Right forelimb (tissue), 1 donor: ENCODE measurements at regions not wholly inside any gene's neighbourhood (a gene's known extent, or its start where the extent isn't known, plus 50 kb on each side); places are given as distances from the start of the nearest gene placed in this dataset.
A peak's percentile ranks its signal among the peaks of the same experiment; 100 is the strongest.
"Not testable (repeated sequence)": the region's sequence is repeated elsewhere in the genome, so short reads cannot be mapped to it uniquely, and the experiment has no call there.

Experiments
- DNase-seq: peaks from one replicate; pipeline ENCODE4 v3.0.0-alpha.2; 2018

DNA sequence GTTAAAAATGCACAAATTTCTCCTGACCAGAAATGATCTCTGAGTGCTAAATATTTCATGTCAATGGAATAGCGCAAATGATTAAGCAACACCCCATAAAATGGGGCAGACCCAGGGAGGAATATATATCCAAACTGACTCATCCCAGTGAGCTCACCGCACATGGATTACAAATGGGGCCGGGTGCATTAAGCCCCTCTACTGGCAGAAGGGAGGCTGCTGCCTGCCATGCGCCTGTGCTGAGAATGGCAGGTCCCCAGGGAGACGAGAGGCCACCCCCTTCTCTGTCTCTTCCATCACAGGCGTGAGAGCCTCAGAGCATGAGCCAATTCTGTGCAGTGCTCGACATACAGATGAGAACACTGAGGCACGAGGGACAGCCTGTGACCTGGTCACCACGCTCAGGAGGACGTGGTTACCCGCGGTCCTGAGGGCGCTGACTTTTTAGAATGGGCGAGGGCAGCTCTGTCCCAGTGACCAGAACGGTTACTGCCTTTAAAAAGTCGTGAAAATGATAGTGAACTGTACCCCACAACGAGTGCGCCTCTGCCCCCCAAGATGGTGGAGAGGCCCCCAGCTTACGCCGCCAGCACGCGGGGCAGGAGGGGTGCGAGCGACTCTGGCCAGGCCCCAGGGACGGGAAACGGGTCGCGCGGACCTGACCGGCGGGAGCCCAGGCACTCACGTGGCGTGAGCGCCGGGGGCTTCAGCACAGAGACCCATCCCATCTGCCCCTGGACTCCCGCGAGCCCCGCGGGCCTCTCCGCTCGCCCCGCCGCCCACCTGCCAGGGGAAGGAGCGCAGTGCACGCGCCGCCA is 130.2 kb upstream of the ALDH3B2 start:
- not testable (repeated sequence) for DNase-seq

DNA sequence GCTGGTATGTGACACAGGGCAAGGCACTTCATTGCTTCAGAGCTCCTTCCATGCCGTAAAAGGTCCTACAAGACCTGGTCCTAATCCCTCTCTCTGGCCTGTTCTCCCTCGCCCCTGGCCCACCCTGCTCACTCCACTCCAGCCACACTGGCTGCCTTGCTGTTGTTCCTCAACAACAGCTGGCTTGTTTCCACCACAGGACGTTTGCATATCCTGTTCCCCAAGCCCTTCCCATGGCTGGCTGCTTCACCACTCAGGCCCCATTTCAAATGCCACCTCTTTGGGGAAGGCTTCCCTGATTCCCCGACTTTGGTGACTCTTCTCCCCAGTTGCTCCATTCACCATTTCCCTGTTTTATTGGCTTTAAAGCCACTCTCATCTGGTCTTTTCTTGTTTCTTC is 129.1 kb upstream of the ALDH3B2 start:
- DNase-seq, result not testable (repeated sequence)

DNA sequence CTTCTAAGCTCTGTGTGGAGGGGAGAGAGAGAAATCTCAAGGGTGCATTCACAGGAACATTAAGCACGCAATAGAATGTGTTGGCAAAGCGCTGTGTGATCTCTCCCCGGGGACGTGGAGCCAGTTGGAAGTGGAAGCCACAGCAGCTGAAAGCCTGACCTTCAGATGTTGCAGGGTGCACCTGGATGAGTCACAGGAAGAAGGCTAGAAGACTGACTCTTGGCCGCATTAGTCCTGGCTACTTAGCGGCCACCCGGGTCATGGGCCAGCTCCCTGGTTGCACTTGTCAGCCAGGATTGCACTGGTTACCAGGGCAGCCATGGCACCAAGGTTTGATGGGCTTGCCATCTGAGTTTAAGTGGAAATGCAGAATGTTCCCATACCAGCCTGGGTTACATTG is 128.6 kb upstream of the ALDH3B2 start:
- DNase-seq, result not testable (repeated sequence)

DNA sequence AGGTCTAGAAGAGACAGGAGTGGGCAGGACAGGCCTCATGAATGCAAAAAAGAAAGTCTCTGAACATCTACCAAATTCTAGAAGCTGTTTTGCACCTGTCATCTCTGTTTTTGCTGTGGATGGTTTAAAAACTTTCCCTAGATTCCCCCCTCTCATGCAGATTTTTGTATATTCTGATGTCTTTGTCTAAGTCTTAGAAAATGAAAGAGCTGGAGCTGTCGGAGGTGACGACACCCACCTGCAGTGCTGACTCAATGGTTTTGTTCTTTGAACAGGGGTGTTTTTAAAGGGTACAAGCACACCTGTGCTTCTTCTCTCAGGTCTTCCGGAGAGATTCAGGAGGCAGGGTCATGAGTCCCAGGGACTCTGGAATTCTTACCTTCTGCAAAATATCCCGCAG is 128.2 kb upstream of the ALDH3B2 start:
- DNase-seq, result not testable (repeated sequence)

DNA sequence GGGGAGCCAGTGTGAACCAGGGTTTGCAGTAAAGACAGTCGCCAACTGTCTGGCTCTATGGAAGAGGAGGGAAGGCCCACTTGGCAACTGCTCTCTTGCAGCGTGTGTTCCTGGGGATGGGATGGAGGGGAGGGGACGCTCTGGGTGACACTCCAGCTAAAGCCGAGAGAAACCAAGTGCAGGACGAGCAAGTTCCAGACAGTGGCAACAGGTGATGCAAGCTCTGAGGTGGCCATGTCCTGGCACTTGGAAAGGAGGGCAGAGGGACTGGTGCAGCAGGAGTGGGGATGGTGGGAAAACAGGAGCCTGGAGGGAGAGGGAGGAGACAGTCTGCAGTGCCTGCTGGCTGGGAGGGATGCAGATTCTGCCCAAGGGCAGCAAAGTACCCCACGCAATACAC is 127.0 kb upstream of the ALDH3B2 start:
- not testable (repeated sequence) for DNase-seq

DNA sequence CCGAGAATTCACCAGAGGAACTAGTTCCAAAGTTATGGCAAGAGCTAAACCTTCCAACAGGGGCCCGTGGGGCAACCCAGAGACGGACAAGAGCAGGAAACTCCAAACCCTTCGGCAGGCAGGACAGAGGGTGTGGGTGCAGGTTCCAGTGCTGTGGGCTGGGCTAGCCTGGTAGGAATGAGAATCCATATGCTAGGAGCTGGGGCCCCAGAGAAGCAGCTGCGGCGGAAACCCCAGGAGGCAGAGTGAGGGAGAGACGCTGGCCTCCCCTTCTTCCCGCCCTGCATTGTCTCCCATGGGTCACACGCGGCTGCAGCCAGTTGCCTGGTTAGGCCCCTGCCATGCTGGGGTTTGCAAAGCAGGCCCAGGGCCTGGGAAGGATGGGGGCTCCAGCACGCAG is 126.2 kb upstream of the ALDH3B2 start:
- DNase-seq, result not testable (repeated sequence)

DNA sequence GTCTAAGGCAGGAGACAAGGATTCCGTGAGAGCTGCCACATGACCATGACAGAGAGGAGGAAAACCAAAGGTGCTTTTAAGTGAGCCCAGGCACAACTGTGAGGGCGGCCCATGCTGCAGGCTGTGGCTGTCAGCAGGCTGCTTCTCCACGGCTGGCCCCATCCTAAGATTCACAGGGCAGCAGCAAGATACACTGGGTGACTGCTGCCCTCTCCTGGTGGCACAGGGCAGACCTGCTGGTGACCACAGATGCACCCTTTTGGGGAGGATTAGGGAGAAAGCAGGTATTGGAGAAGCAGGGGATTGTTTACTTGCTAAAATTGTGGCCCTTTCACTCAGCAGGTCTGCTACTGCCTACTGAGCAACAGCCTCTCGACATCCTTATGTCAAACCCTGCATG is 125.4 kb upstream of the ALDH3B2 start:
- not testable (repeated sequence) for DNase-seq

DNA sequence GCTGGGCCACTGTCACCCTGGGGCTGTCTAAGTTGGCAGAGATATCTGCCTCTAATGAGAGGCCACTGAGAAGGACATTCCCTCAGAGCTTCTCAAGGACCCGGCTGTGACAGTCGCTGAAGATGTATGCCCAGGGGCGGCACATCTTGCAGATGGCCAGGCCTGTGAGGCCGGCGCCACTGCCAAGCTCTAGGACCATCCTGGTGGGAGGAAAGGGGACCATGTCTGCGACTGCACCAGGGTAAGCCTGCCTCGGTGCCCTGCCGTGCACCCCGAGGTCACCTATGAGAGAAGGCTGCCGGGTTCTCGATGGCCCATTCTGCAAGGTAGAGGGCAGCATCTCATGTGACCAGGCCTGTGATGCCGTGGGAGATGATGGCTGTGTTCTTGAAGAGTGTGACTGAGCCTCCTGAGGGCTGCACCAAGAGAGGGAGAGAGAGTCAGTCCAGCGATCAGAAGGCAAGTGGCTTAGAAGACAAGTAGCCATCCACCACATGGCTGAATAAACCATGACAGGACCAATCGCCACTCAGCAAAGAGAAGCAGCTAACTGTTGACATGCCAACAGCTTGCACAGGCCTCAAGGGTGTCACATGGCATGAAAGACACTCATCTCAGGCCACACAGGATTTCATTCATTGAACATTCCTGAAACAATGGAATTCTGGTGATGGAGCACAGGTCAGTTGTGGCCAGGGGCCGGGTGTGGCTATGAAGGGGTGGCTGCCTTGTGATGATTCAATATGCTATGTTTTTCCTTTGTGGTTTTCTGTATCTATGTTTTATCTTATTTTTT is 123.5 kb upstream of the ALDH3B2 start:
- not testable (repeated sequence) for DNase-seq

DNA sequence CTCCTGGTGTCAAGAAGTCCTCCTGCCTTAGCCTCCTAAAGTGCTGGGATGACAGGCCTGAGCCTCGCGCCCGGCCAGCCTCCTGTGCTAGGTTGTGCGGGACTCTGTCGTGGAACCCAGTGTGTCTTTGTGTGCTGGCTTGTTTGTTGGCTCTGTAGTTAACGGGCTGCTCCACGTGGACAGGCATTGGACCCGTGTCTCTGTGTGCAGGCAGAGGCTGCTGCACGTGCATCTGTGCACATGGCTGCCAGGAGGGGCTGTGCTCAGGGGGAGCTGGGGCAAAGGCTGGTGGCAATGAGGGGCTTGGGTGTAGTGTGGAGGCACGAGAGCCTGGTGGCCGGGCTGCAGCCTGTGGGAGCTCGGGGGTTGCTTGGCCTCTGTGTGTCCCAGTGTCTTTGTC is 121.3 kb upstream of the ALDH3B2 start:
- DNase-seq, result no peak

DNA sequence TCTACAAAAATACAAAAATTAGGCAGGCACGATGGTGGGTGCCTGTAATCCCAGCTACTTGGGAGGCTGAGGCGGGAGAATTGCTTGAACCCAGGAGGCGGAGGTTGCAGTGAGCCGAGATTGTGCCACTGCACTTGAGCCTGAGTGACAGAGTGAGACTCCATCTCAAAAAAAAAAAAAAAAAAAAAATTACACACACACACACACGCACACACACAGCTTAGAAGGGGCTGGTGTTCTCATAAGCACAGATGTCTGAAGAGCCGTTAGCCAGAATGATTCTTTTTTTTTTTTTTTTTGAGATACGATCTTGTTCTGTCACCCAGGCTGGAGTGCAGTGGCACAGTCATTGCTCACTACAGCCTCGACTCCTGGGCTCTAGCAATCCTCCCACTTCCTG is 119.3 kb upstream of the ALDH3B2 start:
- not testable (repeated sequence) for DNase-seq

DNA sequence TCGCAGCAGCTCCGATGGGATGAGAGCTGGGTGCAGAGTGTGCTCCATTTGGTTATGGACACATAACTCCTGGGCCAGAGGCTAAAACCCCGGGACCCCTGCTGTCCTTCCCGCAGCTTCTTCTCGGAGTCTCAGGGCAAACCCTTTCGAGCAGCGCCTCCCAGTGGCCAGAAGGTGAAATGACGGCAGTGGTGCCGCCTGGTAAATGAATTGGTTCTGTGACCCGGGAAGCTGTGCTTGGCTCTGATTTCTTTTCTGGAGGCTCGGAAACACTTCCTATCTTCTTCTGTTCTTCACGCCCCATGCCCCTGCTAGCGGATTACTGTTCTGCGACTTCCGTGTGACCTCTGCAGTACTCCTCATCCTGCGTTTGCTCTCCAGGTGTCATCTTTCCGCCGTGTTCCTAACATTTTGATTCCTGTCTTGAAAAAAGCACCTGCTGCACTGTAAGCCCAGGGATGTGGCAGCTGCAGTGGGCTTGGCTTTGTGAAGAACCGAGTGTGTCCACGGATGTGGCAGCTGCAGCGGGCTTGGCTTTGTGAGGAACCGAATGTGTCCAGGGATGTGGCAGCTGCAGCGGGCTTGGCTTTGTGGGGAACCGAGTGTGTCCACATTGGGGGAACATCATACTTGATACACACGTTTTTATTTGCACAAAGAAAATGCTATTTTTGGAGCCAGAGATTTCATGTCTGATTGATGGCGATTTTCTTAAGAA is 118.0 kb upstream of the ALDH3B2 start:
- not testable (repeated sequence) for DNase-seq

DNA sequence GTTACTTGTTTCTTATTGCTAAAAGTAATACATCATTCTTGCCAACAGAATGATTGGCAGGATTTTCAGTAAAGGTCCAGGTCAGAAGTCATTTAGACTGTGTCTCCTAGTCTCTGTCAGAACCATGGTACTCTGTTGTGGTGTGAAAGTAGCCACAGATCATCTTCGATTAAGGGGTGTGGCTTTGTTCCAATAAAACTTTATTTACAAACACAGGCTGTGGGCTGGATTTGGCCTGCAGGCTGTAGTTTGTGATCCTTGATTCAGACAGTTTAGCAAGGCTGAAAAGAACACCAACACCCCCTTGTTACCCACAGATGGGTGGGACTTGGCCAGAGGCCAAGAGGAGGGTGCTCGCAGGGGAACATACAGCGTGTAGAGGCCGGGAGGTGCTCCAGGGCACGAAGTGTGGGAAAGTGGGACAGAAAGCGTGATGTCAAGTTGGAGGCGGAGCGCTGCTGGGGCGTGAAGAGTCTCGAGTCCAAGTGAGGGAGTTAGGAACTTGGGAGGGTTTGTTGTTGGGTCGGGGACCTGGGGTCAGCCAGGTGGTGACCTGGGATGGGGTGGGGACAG is 117.3 kb upstream of the ALDH3B2 start:
- DNase-seq, result peak; percentile 50

DNA sequence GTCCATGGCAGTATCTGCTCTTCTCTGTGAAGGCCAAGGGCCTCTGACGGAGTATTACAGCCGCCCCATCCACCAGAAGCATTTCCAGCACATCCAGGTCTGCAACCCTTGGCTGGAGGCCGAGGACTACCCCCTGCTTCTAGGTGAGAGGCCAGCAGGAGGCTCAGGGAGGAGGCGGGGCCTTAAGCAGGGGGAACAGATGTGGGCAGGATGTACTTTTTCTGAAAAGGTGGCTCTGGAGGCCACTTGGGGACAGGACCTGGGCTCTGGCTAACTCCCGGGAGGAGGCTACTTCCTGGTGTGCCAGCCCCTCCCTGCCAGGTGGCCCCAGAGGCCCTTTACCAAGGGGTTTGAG is 113.9 kb upstream of the ALDH3B2 start:
- not testable (repeated sequence) for DNase-seq

DNA sequence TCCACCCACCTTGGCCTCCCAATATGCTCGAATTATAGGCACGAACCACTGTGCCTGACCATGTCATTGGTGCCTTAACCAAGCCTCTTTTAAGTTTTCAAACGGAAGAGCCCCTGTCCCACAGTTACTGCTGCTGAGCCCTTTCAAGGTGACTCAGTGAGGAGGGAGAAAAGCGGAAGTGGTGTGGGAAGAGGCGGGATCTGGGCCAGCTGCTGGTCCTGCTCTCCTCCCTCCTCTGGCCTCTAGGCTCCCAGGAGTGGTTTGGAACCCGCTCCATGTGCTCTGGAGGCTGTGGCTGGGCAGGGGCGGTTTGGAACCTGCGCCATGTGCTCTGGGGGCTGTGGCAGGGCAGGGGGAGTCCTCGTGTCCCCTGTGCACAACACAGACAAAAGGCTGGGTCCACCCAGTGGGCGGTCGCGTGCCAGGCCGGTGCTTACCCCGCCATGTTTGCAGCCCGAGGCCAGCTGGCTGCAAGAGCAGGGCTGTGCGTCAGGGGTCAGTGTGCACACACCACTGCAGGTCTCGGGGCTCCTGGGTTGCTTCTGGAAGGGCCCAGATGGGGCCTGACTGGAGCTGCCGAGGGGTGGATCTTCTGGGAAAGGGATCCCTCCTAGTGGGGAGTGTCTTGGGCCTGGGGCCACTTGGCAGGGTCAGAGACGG is 113.4 kb upstream of the ALDH3B2 start:
- DNase-seq, result not testable (repeated sequence)

DNA sequence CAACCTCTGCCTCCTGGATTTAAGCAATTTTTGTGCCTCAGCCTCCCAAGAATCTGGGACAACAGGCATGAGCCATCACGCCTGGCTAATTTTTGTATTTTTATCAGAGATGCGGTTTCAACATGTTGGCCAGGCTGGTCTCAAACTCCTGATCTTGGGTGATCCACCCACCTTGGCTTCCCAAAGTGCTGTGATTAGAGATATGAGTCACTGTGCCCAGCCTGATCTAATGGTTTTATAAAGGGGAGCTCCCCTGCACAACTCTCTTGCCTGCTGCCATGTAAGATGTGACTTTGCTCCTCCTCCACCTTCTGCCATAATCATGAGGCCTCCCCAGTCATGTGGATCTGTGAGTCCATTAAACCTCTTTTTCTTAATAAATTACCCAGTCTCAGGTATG is 107.5 kb upstream of the ALDH3B2 start:
- not testable (repeated sequence) for DNase-seq

DNA sequence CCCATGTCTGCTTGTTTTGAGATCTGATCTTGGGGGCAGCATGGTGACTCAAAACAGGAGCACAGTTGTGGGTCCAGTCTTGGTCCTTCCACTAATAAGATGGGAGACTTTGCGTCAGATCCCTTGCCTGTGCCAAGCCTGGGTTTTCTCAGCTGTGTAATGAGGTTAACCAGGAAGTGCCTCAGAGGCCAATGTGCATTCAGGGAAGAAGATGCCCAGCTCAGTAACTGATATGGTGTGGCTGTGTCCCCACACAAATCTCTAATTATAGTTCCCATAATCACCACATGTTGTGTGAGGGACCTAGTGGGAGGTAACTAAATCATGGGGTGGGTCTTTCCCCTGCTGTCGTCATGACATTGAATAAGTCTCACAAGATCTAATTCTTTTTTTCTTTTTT is 107.1 kb upstream of the ALDH3B2 start:
- not testable (repeated sequence) for DNase-seq

DNA sequence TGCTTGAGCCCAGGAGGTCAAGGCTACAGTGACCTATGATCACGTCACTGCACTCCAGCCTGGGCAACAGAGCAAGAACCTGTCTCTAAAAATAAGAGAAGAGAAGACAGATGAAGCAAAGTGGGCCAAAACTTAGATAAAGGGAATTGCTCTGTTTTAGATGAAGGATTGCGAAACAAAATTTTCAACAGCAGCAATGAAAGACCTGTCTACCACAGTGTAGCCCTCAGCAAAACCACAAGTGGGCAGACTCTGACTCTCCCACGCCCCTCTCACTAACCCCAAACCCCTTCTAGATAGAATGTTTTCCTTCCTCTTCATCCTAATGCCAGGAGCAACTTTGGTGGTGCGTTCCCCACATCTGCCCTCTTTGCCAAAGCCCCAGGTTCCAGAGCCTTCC is 105.6 kb upstream of the ALDH3B2 start:
- DNase-seq, result no peak

DNA sequence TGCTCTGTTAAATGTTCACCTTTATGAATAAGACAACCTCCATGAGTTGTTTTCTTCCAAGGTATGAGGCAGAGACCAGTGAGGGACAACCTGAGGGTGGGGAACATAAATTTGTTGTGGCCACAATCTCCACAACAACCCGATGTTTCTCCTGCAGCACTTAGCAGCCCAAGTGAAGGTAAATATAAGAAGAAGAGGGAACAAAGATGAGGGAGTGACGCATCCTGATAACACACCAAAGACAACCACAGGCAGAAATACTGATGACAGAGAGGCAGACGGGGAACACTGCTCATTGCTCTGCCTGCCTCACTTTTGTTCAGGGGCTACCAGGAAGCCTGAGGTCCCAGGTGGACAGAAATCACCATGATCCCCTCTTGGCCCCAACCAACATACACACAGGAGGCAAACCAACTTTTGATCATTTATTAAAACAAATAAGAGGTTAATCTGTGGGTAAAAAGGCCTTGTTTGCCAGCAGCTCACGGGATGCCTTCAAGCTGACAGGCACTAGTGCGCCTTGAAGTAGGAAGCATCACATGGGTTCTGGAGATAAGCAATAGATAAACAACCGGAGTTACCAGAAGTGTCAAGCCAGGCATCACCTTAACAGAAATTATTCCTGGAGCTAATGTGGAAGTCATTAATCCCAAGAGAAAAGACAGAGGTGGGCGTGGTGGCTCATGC is 104.9 kb upstream of the ALDH3B2 start:
- DNase-seq, result not testable (repeated sequence)

DNA sequence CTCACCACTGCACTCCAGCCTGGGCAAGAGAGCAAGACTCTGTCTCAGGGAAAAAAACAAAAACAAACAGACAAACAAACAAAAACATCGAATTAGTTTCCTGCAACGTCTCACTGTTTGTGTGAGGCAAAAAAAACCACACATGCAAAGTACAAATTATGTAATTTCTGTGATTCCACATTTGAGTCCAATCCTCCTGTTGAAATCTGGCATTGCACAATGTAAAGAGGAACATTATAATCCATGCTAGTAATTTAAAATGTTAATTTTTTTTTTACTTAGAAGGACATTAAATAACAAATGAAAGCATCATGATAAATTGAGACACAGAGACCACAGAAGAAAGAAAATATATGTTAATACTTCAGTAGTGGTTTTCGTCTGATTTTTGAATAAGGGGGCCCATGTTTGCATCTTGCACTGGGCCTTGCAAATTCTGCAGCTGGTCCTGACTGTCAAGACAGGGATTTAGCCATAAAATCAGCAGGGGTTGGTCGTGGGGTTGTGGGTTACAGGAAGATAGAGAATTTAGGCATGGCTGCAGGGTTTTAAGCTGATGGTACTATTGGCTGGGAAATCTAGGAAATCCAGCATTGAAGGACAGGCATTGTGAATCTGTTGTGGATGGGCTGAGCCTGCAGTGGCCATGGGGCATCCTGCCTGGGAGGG is 102.6 kb upstream of the ALDH3B2 start:
- no peak for DNase-seq

DNA sequence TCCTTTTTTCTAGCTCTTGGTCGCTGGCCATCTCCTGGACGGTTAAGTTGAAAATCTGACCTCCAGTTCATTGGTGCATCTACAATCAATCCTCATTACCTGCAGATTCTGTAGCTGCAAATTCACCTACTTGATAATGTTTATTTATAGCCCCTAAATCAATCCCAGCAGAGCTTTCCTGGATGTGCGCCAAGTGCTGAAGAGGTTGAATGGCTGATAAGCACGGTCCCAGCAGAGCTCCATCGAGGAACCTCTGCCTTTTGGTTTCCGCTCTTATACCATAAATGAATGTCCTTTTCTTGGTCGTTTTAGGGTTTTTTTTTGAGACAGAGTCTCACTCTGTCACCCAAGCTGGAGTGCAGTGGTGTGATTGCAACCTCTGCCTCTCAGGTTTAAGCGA is 99.8 kb upstream of the ALDH3B2 start:
- DNase-seq, result not testable (repeated sequence)

DNA sequence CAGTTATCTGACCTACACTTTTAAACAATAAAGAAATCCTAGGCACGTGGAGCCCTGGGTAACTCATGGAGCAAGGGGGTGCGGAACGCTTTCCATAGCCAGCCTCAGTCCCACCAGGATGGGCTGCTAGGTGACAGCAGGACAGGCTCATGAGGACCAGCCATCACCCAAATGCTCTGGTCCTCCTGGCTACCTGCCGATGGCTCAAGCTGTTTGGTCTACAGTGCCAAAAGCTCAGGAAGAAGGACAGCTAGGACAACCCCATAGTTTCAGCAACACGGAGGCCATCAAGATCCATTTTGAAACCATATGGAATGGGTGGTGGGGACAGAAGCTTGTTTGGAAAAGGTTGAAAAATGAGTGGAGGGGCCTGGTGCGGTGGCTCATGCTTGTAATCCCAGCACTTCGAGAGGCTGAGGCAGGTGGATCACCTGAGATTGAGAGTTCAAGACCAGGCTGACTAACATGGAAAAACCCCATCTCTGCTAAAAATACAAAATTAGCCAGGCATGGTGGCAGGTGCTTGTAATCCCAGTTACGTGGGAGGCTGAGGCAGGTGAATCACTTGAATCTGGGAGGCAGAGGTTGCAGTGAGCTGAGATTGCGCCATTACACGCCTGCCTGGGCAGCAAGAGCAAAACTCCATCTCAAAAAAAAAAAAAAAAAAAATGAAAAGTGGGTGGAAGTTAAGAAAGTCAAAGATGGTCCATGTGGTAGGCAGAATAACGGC is 93.7 kb upstream of the ALDH3B2 start:
- DNase-seq, result not testable (repeated sequence)
